ENCODE measurements at regions not wholly inside any gene's neighbourhood (a gene's known extent, or its start where the extent isn't known, plus 50 kb on each side); places are given as distances from the start of the nearest gene placed in this dataset.

DNA sequence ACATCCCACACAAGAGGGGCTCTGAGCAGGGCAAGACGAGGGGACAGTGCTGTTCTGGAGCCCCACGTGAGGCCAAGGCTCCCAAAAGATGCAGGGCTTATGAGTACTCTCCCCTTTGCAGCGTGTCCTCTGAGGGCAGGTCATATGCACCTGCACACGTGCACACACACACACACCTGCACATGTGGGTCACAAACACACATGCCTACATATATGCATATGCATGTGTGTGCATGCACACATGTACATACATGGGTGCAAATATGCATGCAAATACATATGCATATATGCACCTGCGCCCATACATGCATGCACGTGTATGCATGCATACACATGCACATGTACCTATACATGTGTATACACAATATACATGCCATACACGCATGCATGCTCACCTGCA is 197.9 kb downstream of the NPHP4 start (continued):
- TF ChIP-seq ESRRA (IDR thresholded peaks at IDR 0.05; ENCODE audit: low read length): no peak

GRCh38 chr1:5793516-5793915 is 198.7 kb downstream of the NPHP4 start:
- POLR2A ChIA-PET: no interaction called here
- 17% methylated on average over 4 of the region's 4 CpGs for WGBS (ENCODE audit: insufficient coverage, insufficient replicate concordance, low lambda C conversion rate, missing lambda C conversion rate)
- intact Hi-C loops (cut with micrococcal nuclease; ENCODE audit: unreplicated experiment): no loop called here
- no peak for TF ChIP-seq KDM1A (IDR thresholded peaks at IDR 0.05; ENCODE audit: borderline replicate concordance)
- no peak for TF ChIP-seq CREB1 (IDR thresholded peaks at IDR 0.05; ENCODE audit: low read depth)
- TF ChIP-seq STAT1 (conservative IDR thresholded peaks at IDR 0.05): no peak
- TF ChIP-seq CHD1 (IDR thresholded peaks at IDR 0.05; ENCODE audit: low read depth, low read length): no peak
- TF ChIP-seq, protein P1, sequence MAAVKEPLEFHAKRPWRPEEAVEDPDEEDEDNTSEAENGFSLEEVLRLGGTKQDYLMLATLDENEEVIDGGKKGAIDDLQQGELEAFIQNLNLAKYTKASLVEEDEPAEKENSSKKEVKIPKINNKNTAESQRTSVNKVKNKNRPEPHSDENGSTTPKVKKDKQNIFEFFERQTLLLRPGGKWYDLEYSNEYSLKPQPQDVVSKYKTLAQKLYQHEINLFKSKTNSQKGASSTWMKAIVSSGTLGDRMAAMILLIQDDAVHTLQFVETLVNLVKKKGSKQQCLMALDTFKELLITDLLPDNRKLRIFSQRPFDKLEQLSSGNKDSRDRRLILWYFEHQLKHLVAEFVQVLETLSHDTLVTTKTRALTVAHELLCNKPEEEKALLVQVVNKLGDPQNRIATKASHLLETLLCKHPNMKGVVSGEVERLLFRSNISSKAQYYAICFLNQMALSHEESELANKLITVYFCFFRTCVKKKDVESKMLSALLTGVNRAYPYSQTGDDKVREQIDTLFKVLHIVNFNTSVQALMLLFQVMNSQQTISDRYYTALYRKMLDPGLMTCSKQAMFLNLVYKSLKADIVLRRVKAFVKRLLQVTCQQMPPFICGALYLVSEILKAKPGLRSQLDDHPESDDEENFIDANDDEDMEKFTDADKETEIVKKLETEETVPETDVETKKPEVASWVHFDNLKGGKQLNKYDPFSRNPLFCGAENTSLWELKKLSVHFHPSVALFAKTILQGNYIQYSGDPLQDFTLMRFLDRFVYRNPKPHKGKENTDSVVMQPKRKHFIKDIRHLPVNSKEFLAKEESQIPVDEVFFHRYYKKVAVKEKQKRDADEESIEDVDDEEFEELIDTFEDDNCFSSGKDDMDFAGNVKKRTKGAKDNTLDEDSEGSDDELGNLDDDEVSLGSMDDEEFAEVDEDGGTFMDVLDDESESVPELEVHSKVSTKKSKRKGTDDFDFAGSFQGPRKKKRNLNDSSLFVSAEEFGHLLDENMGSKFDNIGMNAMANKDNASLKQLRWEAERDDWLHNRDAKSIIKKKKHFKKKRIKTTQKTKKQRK (IDR thresholded peaks at IDR 0.05; ENCODE audit: low read depth, low read length): no peak
- no peak for TF ChIP-seq BHLHE40 (IDR thresholded peaks at IDR 0.05; ENCODE audit: borderline replicate concordance in 1 of 2, low read depth in 2 of 2, low read length in 1 of 2)
- no peak for TF ChIP-seq NFXL1 (IDR thresholded peaks at IDR 0.05; ENCODE audit: borderline replicate concordance)
- no peak for TF ChIP-seq ZBED1 (IDR thresholded peaks at IDR 0.05; ENCODE audit: borderline replicate concordance)
- TF ChIP-seq RFX5 (IDR thresholded peaks at IDR 0.05; ENCODE audit: low read depth, low read length): no peak
- no peak for TF ChIP-seq E2F4 (IDR thresholded peaks at IDR 0.05; ENCODE audit: low read depth, low read length)
- no peak for TF ChIP-seq POU2F2 (IDR thresholded peaks at IDR 0.05; ENCODE audit: borderline replicate concordance, low read depth, low read length)
- no peak for TF ChIP-seq MYB (IDR thresholded peaks at IDR 0.05; ENCODE audit: borderline replicate concordance, low read depth, low read length)
- TF ChIP-seq, protein P2, sequence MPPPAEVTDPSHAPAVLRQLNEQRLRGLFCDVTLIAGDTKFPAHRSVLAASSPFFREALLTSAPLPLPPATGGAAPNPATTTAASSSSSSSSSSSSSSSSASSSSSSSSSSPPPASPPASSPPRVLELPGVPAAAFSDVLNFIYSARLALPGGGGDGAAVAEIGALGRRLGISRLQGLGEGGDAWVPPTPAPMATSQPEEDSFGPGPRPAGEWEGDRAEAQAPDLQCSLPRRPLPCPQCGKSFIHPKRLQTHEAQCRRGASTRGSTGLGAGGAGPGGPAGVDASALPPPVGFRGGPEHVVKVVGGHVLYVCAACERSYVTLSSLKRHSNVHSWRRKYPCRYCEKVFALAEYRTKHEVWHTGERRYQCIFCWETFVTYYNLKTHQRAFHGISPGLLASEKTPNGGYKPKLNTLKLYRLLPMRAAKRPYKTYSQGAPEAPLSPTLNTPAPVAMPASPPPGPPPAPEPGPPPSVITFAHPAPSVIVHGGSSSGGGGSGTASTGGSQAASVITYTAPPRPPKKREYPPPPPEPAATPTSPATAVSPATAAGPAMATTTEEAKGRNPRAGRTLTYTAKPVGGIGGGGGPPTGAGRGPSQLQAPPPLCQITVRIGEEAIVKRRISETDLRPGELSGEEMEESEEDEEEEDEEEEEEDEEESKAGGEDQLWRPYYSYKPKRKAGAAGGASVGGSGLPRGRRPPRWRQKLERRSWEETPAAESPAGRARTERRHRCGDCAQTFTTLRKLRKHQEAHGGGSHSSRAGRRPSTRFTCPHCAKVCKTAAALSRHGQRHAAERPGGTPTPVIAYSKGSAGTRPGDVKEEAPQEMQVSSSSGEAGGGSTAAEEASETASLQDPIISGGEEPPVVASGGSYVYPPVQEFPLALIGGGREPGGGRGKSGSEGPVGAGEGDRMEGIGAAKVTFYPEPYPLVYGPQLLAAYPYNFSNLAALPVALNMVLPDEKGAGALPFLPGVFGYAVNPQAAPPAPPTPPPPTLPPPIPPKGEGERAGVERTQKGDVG (CRISPR knock-in tag; IDR thresholded peaks at IDR 0.05): no peak
- TF ChIP-seq CBX3 (IDR thresholded peaks at IDR 0.05; ENCODE audit: borderline replicate concordance, low read depth): no peak
- no peak for TF ChIP-seq MLLT1 (IDR thresholded peaks at IDR 0.05)

More at GRCh38 chr1:5793516-5793915, 198.7 kb downstream of the NPHP4 start:
- RAD21 ChIA-PET (ENCODE audit: unreplicated experiment): no interaction called here
- in situ Hi-C loops (cut with MboI): no loop called here
- no peak overlapping the region for H3K27ac ChIP-seq (ENCODE audit: control insufficient read depth, insufficient read depth)
- H3K9me3 ChIP-seq (replicated peaks; ENCODE audit: control insufficient read depth, insufficient read depth, low read length): no peaks in the 10 kb centered on the region
- no peaks in the 10 kb centered on the region for H3K79me2 ChIP-seq (ENCODE audit: control insufficient read depth, insufficient read depth, low read length)
- SMC1A ChIA-PET (ENCODE audit: uncharacterized antibody, unreplicated experiment): no interaction called here
- H3K4me3 ChIP-seq: no peak overlapping the region
- H3K4me2 ChIP-seq (ENCODE audit: control insufficient read depth, insufficient read depth): no peak overlapping the region
- CTCF ChIA-PET: no interaction called here
- FAIRE-seq: no peak
- no peak for DNase-seq (ENCODE audit: low read depth, low spot score)
- H2AFZ ChIP-seq (ENCODE audit: control insufficient read depth, low read depth, low read length): no peak overlapping the region
- H3K36me3 ChIP-seq (ENCODE audit: control insufficient read depth in 2 of 2, insufficient read depth in 2 of 2, low read length in 1 of 2): no peaks in the 10 kb centered on the region
- no TSS peak for BruUV-seq (replicated peaks)
- no peaks in the 10 kb centered on the region for H3K4me1 ChIP-seq (ENCODE audit: control insufficient read depth, insufficient read depth, low read length)
- no peaks in the 10 kb centered on the region for H3K27me3 ChIP-seq (replicated peaks in 1 of 2; ENCODE audit: control insufficient read depth in 2 of 2, insufficient read depth in 2 of 2, low read length in 1 of 2)
- no peak for ATAC-seq
- no peak overlapping the region for H3K9ac ChIP-seq (ENCODE audit: control insufficient read depth, insufficient read depth, low read length)
- H4K20me1 ChIP-seq (ENCODE audit: control insufficient read depth, insufficient read depth): no peaks in the 10 kb centered on the region
